ENCODE measurements at regions not wholly inside any gene's neighbourhood (a gene's known extent, or its start where the extent isn't known, plus 50 kb on each side); places are given as distances from the start of the nearest gene placed in this dataset.
"Not testable (repeated sequence)": the region's sequence is repeated elsewhere in the genome, so short reads cannot be mapped to it uniquely, and the experiment has no call there.

DNA sequence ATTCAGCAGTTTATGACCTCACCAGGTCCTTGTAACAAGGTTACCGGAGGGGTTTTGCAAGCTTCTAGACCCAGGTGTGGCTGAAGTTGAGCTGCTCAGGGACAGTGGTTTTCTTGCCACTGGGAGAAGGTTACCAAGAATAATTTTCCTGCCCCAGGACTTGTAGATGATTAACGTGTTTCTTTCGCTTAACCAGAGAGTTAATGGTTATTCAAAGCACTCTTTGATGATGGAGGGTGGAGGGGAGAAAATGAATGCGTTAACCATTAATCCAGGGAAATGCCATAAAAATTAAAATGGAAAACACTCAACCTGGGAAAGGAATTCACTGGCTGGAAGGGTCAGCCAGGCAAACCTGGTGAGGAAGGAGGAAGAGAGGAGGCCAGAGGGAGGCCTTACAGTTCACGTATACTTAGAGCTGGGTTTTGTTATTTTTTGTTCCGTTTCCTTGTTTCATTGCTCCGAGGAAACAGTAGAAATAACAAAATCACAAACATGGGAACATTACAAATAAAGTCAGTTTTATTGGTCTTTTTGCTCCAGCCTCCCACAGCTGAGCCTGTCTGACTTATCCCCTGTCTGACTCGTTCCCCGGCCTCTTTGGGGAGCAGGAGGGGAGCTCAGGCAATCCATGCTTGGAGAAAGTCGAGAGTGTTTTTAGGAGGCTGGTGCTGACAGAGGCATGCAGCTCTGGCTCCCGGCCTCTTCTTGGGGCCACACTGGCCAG lies 207.5 kb upstream of the IRF2BP2 start:
- TF ChIP-seq, protein P1, sequence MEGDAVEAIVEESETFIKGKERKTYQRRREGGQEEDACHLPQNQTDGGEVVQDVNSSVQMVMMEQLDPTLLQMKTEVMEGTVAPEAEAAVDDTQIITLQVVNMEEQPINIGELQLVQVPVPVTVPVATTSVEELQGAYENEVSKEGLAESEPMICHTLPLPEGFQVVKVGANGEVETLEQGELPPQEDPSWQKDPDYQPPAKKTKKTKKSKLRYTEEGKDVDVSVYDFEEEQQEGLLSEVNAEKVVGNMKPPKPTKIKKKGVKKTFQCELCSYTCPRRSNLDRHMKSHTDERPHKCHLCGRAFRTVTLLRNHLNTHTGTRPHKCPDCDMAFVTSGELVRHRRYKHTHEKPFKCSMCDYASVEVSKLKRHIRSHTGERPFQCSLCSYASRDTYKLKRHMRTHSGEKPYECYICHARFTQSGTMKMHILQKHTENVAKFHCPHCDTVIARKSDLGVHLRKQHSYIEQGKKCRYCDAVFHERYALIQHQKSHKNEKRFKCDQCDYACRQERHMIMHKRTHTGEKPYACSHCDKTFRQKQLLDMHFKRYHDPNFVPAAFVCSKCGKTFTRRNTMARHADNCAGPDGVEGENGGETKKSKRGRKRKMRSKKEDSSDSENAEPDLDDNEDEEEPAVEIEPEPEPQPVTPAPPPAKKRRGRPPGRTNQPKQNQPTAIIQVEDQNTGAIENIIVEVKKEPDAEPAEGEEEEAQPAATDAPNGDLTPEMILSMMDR (IDR thresholded peaks at IDR 0.05): not testable (repeated sequence)
- TF ChIP-seq TAF1 (IDR thresholded peaks at IDR 0.05; ENCODE audit: borderline replicate concordance, low read depth, low read length); JUND (IDR thresholded peaks at IDR 0.05); RFX5 (IDR thresholded peaks at IDR 0.05; ENCODE audit: low read length); YY1 (IDR thresholded peaks at IDR 0.05; ENCODE audit: low read depth); NRF1 (IDR thresholded peaks at IDR 0.05; ENCODE audit: low read depth, low read length): not testable (repeated sequence)

All from SK-N-SH (cell line).